GM18858 (cell line): ENCODE measurements at regions not wholly inside any gene's neighbourhood (a gene's known extent, or its start where the extent isn't known, plus 50 kb on each side); places are given as distances from the start of the nearest gene placed in this dataset.
"Not testable (repeated sequence)": the region's sequence is repeated elsewhere in the genome, so short reads cannot be mapped to it uniquely, and the experiment has no call there.

Experiments used
- ATAC-seq: cut with Tn5 transposase; IDR thresholded peaks from one replicate; pipeline ENCODE4 v1.9.1; 2021; ENCODE audit not compliant: unreplicated experiment

- no peak for ATAC-seq
Observed at GRCh38 chr10:78599122-78599853, 469.5 kb upstream of the ZMIZ1 start.

GRCh38 chr10:78600121-78600665 is 468.6 kb upstream of the ZMIZ1 start:
- ATAC-seq: no peak

GRCh38 chr10:78600740-78601139 is 468.0 kb upstream of the ZMIZ1 start:
- ATAC-seq: no peak

- no peak for ATAC-seq
Observed at GRCh38 chr10:78602201-78602932, 466.4 kb upstream of the ZMIZ1 start.

- no peak for ATAC-seq
Observed at GRCh38 chr10:78604286-78604685, 464.5 kb upstream of the ZMIZ1 start.

GRCh38 chr10:78604721-78605120 is 464.0 kb upstream of the ZMIZ1 start:
- no peak for ATAC-seq

GRCh38 chr10:78605800-78606350 is 462.9 kb upstream of the ZMIZ1 start:
- ATAC-seq: no peak

GRCh38 chr10:78606766-78607165 is 462.0 kb upstream of the ZMIZ1 start:
- ATAC-seq: not testable (repeated sequence)

- ATAC-seq: no peak
Observed at GRCh38 chr10:78609976-78610375, 458.8 kb upstream of the ZMIZ1 start.

GRCh38 chr10:78613132-78613531 is 455.6 kb upstream of the ZMIZ1 start:
- no peak for ATAC-seq

- ATAC-seq: no peak
Observed at GRCh38 chr10:78614267-78614666, 454.5 kb upstream of the ZMIZ1 start.

- ATAC-seq: no peak
Observed at GRCh38 chr10:78614744-78615143, 454.0 kb upstream of the ZMIZ1 start.

GRCh38 chr10:78616125-78616695 is 452.6 kb upstream of the ZMIZ1 start:
- ATAC-seq: no peak

- no peak for ATAC-seq
Observed at GRCh38 chr10:78617115-78617514, 451.7 kb upstream of the ZMIZ1 start.

GRCh38 chr10:78617631-78618030 is 451.1 kb upstream of the ZMIZ1 start:
- no peak for ATAC-seq

- no peak for ATAC-seq
Observed at GRCh38 chr10:78618050-78618449, 450.7 kb upstream of the ZMIZ1 start.

- ATAC-seq: no peak
Observed at GRCh38 chr10:78619115-78619851, 449.5 kb upstream of the ZMIZ1 start.

- ATAC-seq: no peak
Observed at GRCh38 chr10:78619896-78620295, 448.9 kb upstream of the ZMIZ1 start.

GRCh38 chr10:78620985-78621799 is 447.6 kb upstream of the ZMIZ1 start:
- no peak for ATAC-seq

- no peak for ATAC-seq
Observed at GRCh38 chr10:78623578-78624215, 445.1 kb upstream of the ZMIZ1 start.
